HepG2 (cell line): ENCODE measurements at regions not wholly inside any gene's neighbourhood (a gene's known extent, or its start where the extent isn't known, plus 50 kb on each side); places are given as distances from the start of the nearest gene placed in this dataset.

ENCODE experiments used
- ATAC-seq: fragments of 200-7000 bp; cut with Tn5 transposase; 3 replicates; pipeline ENCODE4 v1.9.1; 2020; ENCODE audit warnings: mild to moderate bottlenecking, moderate library complexity
- BruUV-seq: library from RNA; stranded (reverse); fragments of 400-500 nt; replicated peaks from 2 replicates; lab custom pipeline; 2021; lab: Mats Ljungman, UMichigan
- CTCF ChIA-PET: fragments of 300-600 bp; formaldehyde crosslinking; extraction: SDS; loops from one replicate; lab custom pipeline; 2021; ENCODE audit warnings: low total read pairs, inconsistent platforms, low intra/inter-chr PET ratio; lab: Yijun Ruan, JAX
- POLR2A ChIA-PET: fragments of 350-600 bp; sonication (Branson Sonifier 250); formaldehyde crosslinking; loops from one replicate; lab custom pipeline; 2020; ENCODE audit warnings: antibody characterized with exemption, inconsistent platforms; lab: Yijun Ruan, JAX
- DNase-seq: peaks from one replicate; pipeline ENCODE4 v3.0.0-alpha.2; 2015; ENCODE audit warnings: low spot score
- FAIRE-seq: peaks from 3 replicates; lab custom pipeline; 2011; peaks lifted over from hg19 to GRCh38; lab: Jason Lieb, UNC
- H2AFZ ChIP-seq: one replicate; pipeline ENCODE4 v1.6.1; 2011; ENCODE audit warnings: low read length, inconsistent platforms
- H3K27ac ChIP-seq: fragments of 300-600 bp; 3 replicates; pipeline ENCODE4 v1.8.0; 2011; ENCODE audit warnings: mixed run types, mild to moderate bottlenecking, mixed read lengths, low read length, inconsistent platforms; ENCODE audit not compliant: insufficient read depth; ENCODE audit errors: extremely low read length
- H3K27me3 ChIP-seq, 2 experiments: fragments of 200-600 bp in 1 of 2; 2 replicates in 1 of 2; 3 replicates in 1 of 2; pipeline versions ENCODE4 v1.6.0 to v1.8.0; 2011; ENCODE audit warnings: low read length in 2 of 2, mild to moderate bottlenecking in 2 of 2, moderate library complexity in 2 of 2, inconsistent platforms in 1 of 2; ENCODE audit not compliant: insufficient read depth in 2 of 2, control insufficient read depth in 1 of 2
- H3K36me3 ChIP-seq, 2 experiments: fragments of 200-600 bp in 1 of 2; replicated peaks in 1 of 2; 2 replicates in 1 of 2; 3 replicates in 1 of 2; pipeline versions ENCODE4 v1.5.1 to v1.8.0; 2011; ENCODE audit warnings: low read length in 2 of 2, inconsistent platforms in 1 of 2; ENCODE audit not compliant: insufficient read depth in 2 of 2, control insufficient read depth in 1 of 2
- H3K4me1 ChIP-seq: 2 replicates; pipeline ENCODE4 v1.5.1; 2012; ENCODE audit warnings: low read length, inconsistent platforms; ENCODE audit not compliant: insufficient read depth
- H3K4me2 ChIP-seq: 2 replicates; pipeline ENCODE4 v1.6.0; 2011; ENCODE audit warnings: low read depth, low read length, inconsistent platforms
- H3K4me3 ChIP-seq, 3 experiments: fragments of 200-600 bp in 1 of 3; sonication (generic), shearing (Covaris generic) in 1 of 3; replicated peaks in 1 of 3; 2 replicates each; pipeline ENCODE4 v1.5.1; 2011 to 2016; ENCODE audit warnings: low read length in 3 of 3, inconsistent platforms in 2 of 3, low read depth in 2 of 3, mild to moderate bottlenecking in 2 of 3, control low read depth in 1 of 3, mixed read lengths in 1 of 3; ENCODE audit not compliant: insufficient read depth in 1 of 3
- H3K79me2 ChIP-seq: one replicate; pipeline ENCODE4 v1.6.1; 2011; ENCODE audit warnings: low read length, inconsistent platforms; ENCODE audit not compliant: insufficient read depth
- H3K9ac ChIP-seq: 2 replicates; pipeline ENCODE4 v1.6.0; 2011; ENCODE audit warnings: mild to moderate bottlenecking, low read depth, low read length, inconsistent platforms; ENCODE audit not compliant: insufficient read depth
- H3K9me3 ChIP-seq: 2 replicates; pipeline ENCODE4 v1.5.1; 2012; ENCODE audit warnings: mild to moderate bottlenecking, low read length
- H4K20me1 ChIP-seq: 2 replicates; pipeline ENCODE4 v1.6.0; 2011; ENCODE audit warnings: inconsistent platforms, mild to moderate bottlenecking, low read length, moderate library complexity; ENCODE audit not compliant: insufficient read depth
- ARNT2 ChIP-seq: sonication (generic); formaldehyde crosslinking; IDR thresholded peaks from 2 replicates; pipeline ENCODE4 v1.8.0; 2022; ENCODE audit warnings: mild to moderate bottlenecking, low read depth, missing genetic modification reagents, moderate library complexity
- ATF7 ChIP-seq, 2 experiments: fragments of 450-650 bp in 1 of 2; sonication (generic) in 1 of 2; formaldehyde crosslinking in 1 of 2; IDR thresholded peaks; 2 replicates each; pipeline versions ENCODE4 v1.4.0 to v1.6.1; 2016 to 2020; ENCODE audit warnings: antibody characterized with exemption in 1 of 2, mild to moderate bottlenecking in 1 of 2, missing genetic modification reagents in 1 of 2
- FOXA3 ChIP-seq: IDR thresholded peaks from 2 replicates; pipeline ENCODE4 v1.6.1; 2016; ENCODE audit warnings: missing genetic modification reagents, missing compliant biosample characterization
- HDAC2 ChIP-seq: sonication (generic); formaldehyde crosslinking; IDR thresholded peaks from 2 replicates; pipeline ENCODE4 v1.4.0; 2020; ENCODE audit warnings: missing genetic modification reagents
- KDM5B ChIP-seq: sonication (generic); formaldehyde crosslinking; IDR thresholded peaks from 2 replicates; pipeline ENCODE4 v1.4.0; 2020; ENCODE audit warnings: missing genetic modification reagents, mild to moderate bottlenecking, borderline replicate concordance
- NFE2 ChIP-seq: sonication (generic); formaldehyde crosslinking; IDR thresholded peaks from 2 replicates; pipeline ENCODE4 v1.4.0; 2020; ENCODE audit warnings: missing genetic modification reagents
- PCBP2 ChIP-seq: fragments of 200-400 bp; formaldehyde crosslinking; optimal IDR thresholded peaks from 2 replicates; pipeline ENCODE3; 2018; ENCODE audit warnings: low read length, low read depth; ENCODE audit not compliant: poor library complexity, severe bottlenecking
- RNF2 ChIP-seq: fragments of 450-650 bp; conservative IDR thresholded peaks from 2 replicates; pipeline ENCODE4 v1.6.1; 2016; ENCODE audit warnings: low read depth
- SMARCE1 ChIP-seq: fragments of 450-650 bp; IDR thresholded peaks from 2 replicates; pipeline ENCODE4 v1.6.1; 2017; ENCODE audit warnings: borderline replicate concordance
- STAT5B ChIP-seq: sonication (generic); formaldehyde crosslinking; IDR thresholded peaks from 2 replicates; pipeline ENCODE4 v1.4.0; 2020; ENCODE audit warnings: missing genetic modification reagents
- ZNF17 ChIP-seq: sonication (generic); formaldehyde crosslinking; IDR thresholded peaks from 2 replicates; pipeline ENCODE4 v1.5.0; 2020; ENCODE audit warnings: mild to moderate bottlenecking, missing genetic modification reagents
- ZNF570 ChIP-seq: sonication (generic); formaldehyde crosslinking; IDR thresholded peaks from 2 replicates; pipeline ENCODE4 v1.4.0; 2020; ENCODE audit warnings: mild to moderate bottlenecking, missing genetic modification reagents, borderline replicate concordance
- ZNF7 ChIP-seq: IDR thresholded peaks from 2 replicates; pipeline ENCODE4 v1.6.1; 2016; ENCODE audit warnings: missing biosample characterization, missing genetic modification reagents
- ZNF724P ChIP-seq: sonication (generic); formaldehyde crosslinking; IDR thresholded peaks from 2 replicates; pipeline ENCODE4 v1.8.0; 2022; ENCODE audit warnings: missing genetic modification reagents, borderline replicate concordance
- WGBS: methylation state at CpG from one replicate; pipeline ENCODE4 v1.1.6; 2017; ENCODE audit warnings: low lambda C conversion rate; 5-methylcytosine and 5-hydroxymethylcytosine counted together
- in situ Hi-C: cut with HindIII; loops from 2 replicates; pipeline ENCODE4 v1.10.0; 2017; ENCODE audit warnings: low pct_unique_long_range_greater_than_20kb; ENCODE audit not compliant: extremely low pct_ligation_motif_present
- intact Hi-C: fragments of 100-400 bp; cut with micrococcal nuclease; formaldehyde crosslinking; loops from one replicate; pipeline ENCODE4 v1.10.0; 2022; ENCODE audit not compliant: unreplicated experiment
- TF ChIP-seq, protein P1 (sequence below): IDR thresholded peaks from 2 replicates; pipeline ENCODE4 v1.6.1; 2016; ENCODE audit warnings: missing compliant biosample characterization, missing genetic modification reagents, borderline replicate concordance
- TF ChIP-seq, protein P2 (sequence below): sonication (generic); formaldehyde crosslinking; IDR thresholded peaks from 2 replicates; pipeline ENCODE4 v1.4.0; 2020; ENCODE audit warnings: missing genetic modification reagents, borderline replicate concordance
- TF ChIP-seq, protein P3 (sequence below): sonication (generic); formaldehyde crosslinking; IDR thresholded peaks from 2 replicates; pipeline ENCODE4 v1.9.0; 2021; ENCODE audit warnings: missing genetic modification reagents, borderline replicate concordance

DNA sequence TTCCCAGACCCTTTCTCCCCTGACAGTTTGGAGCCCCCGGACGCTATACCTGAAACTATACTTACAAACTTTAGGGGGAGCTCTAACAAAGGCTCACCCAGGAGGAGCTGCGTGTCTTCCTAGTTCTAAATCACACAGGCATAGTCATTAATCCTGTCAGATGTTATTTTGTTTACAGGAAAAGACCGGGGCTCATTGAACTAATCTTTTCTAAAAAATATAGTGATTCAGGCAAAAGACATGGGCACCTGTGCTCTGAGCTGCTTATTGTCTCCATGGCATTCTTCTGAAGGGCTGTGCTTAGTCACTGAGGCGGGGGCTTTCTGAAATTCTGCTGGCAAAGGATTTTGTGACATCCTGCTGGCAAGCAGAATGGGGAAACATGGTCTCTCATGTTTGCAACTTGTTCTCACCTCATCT lies 1577.0 kb downstream of the NCAM2 start:
- no peaks in the 10 kb centered on the region for H3K27me3 ChIP-seq
- intact Hi-C loops, result no loop called here
- FAIRE-seq, result no peak
- 2% methylated on average over 5 of the region's 5 CpGs for WGBS
- H3K4me1 ChIP-seq, result no peaks in the 10 kb centered on the region
- H4K20me1 ChIP-seq, result no peaks in the 10 kb centered on the region
- peaks cover 70% of the 10 kb centered on the region for H3K9me3 ChIP-seq
- no peak overlapping the region for H3K27ac ChIP-seq
- H3K79me2 ChIP-seq, result no peaks in the 10 kb centered on the region
- no peak for ATAC-seq
- no peak overlapping the region for H2AFZ ChIP-seq
- TF ChIP-seq ZNF17 (CRISPR knock-in tag), result no peak
- no peak for TF ChIP-seq KDM5B (CRISPR knock-in tag)
- no peak for TF ChIP-seq ZNF7 (CRISPR knock-in tag)
- no peak for TF ChIP-seq RNF2
- TF ChIP-seq, protein P1, sequence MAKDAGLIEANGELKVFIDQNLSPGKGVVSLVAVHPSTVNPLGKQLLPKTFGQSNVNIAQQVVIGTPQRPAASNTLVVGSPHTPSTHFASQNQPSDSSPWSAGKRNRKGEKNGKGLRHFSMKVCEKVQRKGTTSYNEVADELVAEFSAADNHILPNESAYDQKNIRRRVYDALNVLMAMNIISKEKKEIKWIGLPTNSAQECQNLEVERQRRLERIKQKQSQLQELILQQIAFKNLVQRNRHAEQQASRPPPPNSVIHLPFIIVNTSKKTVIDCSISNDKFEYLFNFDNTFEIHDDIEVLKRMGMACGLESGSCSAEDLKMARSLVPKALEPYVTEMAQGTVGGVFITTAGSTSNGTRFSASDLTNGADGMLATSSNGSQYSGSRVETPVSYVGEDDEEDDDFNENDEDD (CRISPR knock-in tag), result no peak
- TF ChIP-seq PCBP2, result no peak
- no peak for TF ChIP-seq FOXA3
- no peak for TF ChIP-seq STAT5B (CRISPR knock-in tag)
- TF ChIP-seq SMARCE1, result no peak
- no peak for TF ChIP-seq ZNF570
- TF ChIP-seq, protein P2, sequence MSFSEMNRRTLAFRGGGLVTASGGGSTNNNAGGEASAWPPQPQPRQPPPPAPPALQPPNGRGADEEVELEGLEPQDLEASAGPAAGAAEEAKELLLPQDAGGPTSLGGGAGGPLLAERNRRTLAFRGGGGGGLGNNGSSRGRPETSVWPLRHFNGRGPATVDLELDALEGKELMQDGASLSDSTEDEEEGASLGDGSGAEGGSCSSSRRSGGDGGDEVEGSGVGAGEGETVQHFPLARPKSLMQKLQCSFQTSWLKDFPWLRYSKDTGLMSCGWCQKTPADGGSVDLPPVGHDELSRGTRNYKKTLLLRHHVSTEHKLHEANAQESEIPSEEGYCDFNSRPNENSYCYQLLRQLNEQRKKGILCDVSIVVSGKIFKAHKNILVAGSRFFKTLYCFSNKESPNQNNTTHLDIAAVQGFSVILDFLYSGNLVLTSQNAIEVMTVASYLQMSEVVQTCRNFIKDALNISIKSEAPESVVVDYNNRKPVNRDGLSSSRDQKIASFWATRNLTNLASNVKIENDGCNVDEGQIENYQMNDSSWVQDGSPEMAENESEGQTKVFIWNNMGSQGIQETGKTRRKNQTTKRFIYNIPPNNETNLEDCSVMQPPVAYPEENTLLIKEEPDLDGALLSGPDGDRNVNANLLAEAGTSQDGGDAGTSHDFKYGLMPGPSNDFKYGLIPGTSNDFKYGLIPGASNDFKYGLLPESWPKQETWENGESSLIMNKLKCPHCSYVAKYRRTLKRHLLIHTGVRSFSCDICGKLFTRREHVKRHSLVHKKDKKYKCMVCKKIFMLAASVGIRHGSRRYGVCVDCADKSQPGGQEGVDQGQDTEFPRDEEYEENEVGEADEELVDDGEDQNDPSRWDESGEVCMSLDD (CRISPR knock-in tag), result no peak
- TF ChIP-seq ZNF724P, result no peak
- TF ChIP-seq HDAC2 (CRISPR knock-in tag), result no peak
- TF ChIP-seq ARNT2, result no peak
- no peak for TF ChIP-seq NFE2
- TF ChIP-seq, protein P3, sequence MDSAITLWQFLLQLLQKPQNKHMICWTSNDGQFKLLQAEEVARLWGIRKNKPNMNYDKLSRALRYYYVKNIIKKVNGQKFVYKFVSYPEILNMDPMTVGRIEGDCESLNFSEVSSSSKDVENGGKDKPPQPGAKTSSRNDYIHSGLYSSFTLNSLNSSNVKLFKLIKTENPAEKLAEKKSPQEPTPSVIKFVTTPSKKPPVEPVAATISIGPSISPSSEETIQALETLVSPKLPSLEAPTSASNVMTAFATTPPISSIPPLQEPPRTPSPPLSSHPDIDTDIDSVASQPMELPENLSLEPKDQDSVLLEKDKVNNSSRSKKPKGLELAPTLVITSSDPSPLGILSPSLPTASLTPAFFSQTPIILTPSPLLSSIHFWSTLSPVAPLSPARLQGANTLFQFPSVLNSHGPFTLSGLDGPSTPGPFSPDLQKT (CRISPR knock-in tag), result no peak
- TF ChIP-seq ATF7 (IDR thresholded peaks at IDR 0.05), result no peak
- no peak for TF ChIP-seq ATF7 (CRISPR knock-in tag; IDR thresholded peaks at IDR 0.05)
- no peak overlapping the region for H3K4me3 ChIP-seq
- DNase-seq, result no peak
- no peaks in the 10 kb centered on the region for H3K36me3 ChIP-seq
- no peak overlapping the region for H3K4me2 ChIP-seq
- H3K9ac ChIP-seq, result no peak overlapping the region
- POLR2A ChIA-PET, result no interaction called here
- BruUV-seq, result no TSS peak
- in situ Hi-C loops, result no loop called here
- CTCF ChIA-PET, result no interaction called here
